Muscle layer of colon (tissue), 2 donors: ENCODE measurements at regions not wholly inside any gene's neighbourhood (a gene's known extent, or its start where the extent isn't known, plus 50 kb on each side); places are given as distances from the start of the nearest gene placed in this dataset.

Source experiments
- H3K27ac ChIP-seq: one replicate; pipeline ENCODE4 v1.7.0; 2013; ENCODE audit warnings: low read depth, mild to moderate bottlenecking, low read length, moderate library complexity
- H3K27me3 ChIP-seq, 2 donors: one replicate each; pipeline ENCODE4 v1.7.0; 2013; ENCODE audit warnings: low read length in 2 of 2, mild to moderate bottlenecking in 2 of 2; ENCODE audit not compliant: insufficient read depth in 2 of 2, control insufficient read depth in 1 of 2
- H3K36me3 ChIP-seq: one replicate; pipeline ENCODE4 v1.7.0; 2013; ENCODE audit warnings: mild to moderate bottlenecking, low read length; ENCODE audit not compliant: insufficient read depth
- H3K4me1 ChIP-seq: one replicate; pipeline ENCODE4 v1.7.0; 2013; ENCODE audit warnings: mild to moderate bottlenecking, low read length; ENCODE audit not compliant: insufficient read depth
- H3K4me3 ChIP-seq, 2 donors: one replicate each; pipeline ENCODE4 v1.7.0; 2013; ENCODE audit warnings: low read length in 2 of 2, low read depth in 1 of 2, mild to moderate bottlenecking in 1 of 2, moderate library complexity in 1 of 2
- H3K9ac ChIP-seq: one replicate; pipeline ENCODE4 v1.7.0; 2013; ENCODE audit warnings: low read length
- H3K9me3 ChIP-seq: one replicate; pipeline ENCODE4 v1.7.0; 2013; ENCODE audit warnings: mild to moderate bottlenecking, low read length
- donor health status: abdominal sarcoma.
- donor health status: Adenocarcinoma of cecum.

DNA sequence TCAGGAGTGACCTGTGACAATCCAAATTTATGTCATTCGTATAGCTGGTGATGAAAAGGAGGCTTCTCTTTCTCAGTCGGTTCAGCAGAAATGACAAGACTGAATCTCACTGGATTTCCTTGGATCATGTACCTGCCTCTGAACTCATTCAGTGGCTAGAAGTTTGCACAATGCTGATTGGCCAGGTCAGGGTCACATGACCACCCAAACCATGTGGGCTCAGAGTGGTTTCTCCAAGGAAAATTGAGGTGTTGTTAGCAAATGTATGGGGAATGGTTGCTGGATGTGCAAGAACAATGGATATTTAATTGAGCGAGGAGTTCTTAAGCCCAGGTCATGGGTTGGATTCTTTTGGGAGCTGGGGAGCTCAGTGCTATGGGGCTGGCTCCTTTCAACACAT lies 227.5 kb downstream of the AACS start:
- no peak overlapping the region for H3K9ac ChIP-seq
- no peaks in the 10 kb centered on the region for H3K9me3 ChIP-seq
- no peaks in the 10 kb centered on the region for H3K4me1 ChIP-seq
- no peaks in the 10 kb centered on the region for H3K36me3 ChIP-seq
- H3K4me3 ChIP-seq = no peak overlapping the region
- no peak overlapping the region for H3K27ac ChIP-seq
- H3K27me3 ChIP-seq = no peaks in the 10 kb centered on the region

DNA sequence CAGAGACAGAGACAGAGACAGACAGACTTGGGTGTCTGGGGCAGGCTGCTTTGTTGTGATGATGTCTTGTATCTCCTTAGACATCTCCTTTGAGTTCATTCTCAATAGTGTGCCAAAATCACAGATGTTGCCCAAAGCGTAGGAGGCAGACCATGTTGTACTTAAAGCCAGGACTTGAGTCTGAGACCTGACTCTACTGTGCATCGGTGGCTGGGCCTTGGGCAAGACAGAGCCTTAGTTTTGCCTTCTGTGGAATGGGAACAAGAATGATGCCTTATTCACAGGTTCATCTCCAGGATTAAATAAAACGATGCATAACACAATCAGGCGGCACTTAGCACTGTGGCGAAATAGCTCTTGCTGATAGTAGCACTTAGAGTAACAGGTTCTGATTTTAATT lies 230.3 kb downstream of the AACS start:
- Histone ChIP-seq H3K4me1 (no peaks in the 10 kb centered on the region), H3K36me3 (no peaks in the 10 kb centered on the region)

DNA sequence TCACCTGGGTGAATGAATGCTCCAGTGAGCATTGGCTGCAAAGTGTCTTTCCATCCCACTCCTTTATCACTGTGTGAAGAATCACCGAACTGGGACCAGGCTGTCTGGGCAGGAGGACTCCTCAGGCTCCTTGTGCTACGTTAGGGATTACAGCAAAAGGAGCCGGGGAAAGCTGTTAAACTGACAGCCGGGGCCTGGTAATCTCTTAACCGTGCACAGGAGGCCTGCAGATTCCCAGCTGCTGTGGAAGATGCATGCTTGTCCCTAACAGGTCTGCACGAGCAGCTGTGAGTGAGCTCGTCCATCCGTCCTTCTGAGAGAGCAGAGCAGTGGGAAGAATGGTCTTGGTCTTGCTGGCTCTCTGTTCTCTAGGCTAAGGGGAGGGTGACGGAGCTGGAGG lies 231.5 kb downstream of the AACS start:
- no peaks in the 10 kb centered on the region for H3K9me3 ChIP-seq
- no peaks in the 10 kb centered on the region for H3K4me1 ChIP-seq
- no peak overlapping the region for H3K9ac ChIP-seq
- H3K27me3 ChIP-seq = no peaks in the 10 kb centered on the region
- no peaks in the 10 kb centered on the region for H3K36me3 ChIP-seq
- H3K4me3 ChIP-seq = no peak overlapping the region
- no peak overlapping the region for H3K27ac ChIP-seq

More for the DNA sequence above, 230.3 kb downstream of the AACS start:
- no peaks in the 10 kb centered on the region for H3K27me3 ChIP-seq
- no peak overlapping the region for H3K9ac ChIP-seq
- no peaks in the 10 kb centered on the region for H3K9me3 ChIP-seq
- no peak overlapping the region for H3K27ac ChIP-seq
- no peak overlapping the region for H3K4me3 ChIP-seq

DNA sequence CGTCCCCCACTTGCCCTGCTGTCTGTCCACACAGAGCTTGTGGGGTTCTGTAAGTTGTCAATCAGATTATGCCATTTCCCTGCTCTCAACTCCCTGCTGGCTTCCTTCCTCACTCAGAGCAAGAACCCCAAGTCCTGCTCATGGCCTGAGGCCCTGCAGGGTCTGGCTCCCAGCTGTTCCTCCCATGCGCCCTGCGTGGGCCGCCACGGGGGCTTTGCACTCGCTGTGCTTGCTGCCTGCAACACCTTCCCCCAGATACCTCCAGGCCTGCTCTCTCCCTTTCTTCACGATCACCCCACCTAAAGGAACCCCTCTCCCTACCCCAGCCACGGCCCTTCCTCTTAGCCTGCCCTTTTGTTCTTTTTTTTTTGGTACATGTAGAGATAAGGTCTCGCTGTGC lies 234.6 kb downstream of the AACS start:
- H3K9ac ChIP-seq = no peak overlapping the region
- H3K27me3 ChIP-seq = no peaks in the 10 kb centered on the region
- H3K4me1 ChIP-seq = no peaks in the 10 kb centered on the region
- no peaks in the 10 kb centered on the region for H3K36me3 ChIP-seq
- no peak overlapping the region for H3K4me3 ChIP-seq
- H3K9me3 ChIP-seq = no peaks in the 10 kb centered on the region
- no peak overlapping the region for H3K27ac ChIP-seq

DNA sequence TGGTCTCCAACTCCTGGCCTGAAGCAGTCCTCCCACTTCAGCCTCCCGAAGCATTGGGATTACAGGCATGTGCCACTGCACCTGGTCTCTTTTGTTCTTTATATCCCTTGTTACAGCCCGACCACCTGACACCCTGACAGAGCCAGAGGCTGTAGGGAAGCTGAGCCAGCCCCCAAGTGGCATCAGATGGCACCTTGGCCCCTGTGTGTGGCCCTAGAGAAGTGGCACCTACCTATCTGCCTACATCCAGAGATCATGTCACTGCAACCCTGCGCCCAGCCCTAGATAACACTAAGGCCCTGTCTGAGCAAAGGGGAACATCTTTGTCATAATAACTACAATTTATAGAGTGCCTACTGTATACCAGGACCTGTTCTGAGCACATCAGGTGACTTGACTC lies 235.0 kb downstream of the AACS start:
- Histone ChIP-seq H3K9ac (no peak overlapping the region), H3K9me3 (no peaks in the 10 kb centered on the region), H3K4me3 (no peak overlapping the region), H3K27ac (no peak overlapping the region), H3K27me3 (no peaks in the 10 kb centered on the region), H3K36me3 (no peaks in the 10 kb centered on the region), H3K4me1 (no peaks in the 10 kb centered on the region)

DNA sequence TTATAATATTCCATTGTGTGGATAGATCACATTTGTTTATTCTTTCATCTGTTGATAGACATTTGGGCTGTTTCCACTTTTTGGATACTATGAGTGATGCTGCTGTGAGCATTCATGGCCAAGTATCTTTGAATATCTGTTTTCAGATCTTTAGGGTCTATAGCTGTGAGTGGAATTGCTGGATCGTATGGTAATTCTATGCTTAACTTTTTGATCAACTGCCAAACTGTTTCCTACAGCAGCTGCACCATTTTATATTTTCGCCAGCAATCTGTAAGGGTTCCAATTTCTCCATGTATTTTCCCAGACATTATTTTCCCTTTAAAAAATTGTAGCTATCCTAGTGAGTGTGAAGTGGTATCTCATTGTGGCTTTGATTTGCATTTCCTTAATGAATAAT lies 238.1 kb downstream of the AACS start:
- Histone ChIP-seq H3K9me3 (no peaks in the 10 kb centered on the region), H3K4me3 (no peak overlapping the region), H3K4me1 (no peaks in the 10 kb centered on the region), H3K36me3 (no peaks in the 10 kb centered on the region), H3K27ac (no peak overlapping the region), H3K27me3 (no peaks in the 10 kb centered on the region), H3K9ac (no peak overlapping the region)

DNA sequence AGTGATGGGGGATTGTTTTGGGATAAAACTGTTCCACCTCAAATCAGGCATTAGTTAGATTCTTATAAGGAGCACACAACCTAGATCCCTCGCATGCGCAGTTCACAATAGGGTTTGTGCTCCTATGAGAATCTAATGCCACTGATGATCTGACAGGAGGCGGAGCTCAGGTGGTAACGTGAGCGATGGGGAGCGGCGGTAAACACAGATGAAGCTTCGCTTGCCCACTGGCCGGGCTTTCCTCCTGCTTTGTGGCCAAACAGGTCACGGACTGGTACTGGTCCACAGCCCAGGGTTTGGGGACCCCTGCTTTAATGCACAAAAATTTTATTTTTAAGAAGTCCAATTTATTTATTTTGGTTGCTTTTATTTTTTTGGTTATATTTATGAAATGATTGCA lies 238.8 kb downstream of the AACS start:
- no peak overlapping the region for H3K9ac ChIP-seq
- H3K9me3 ChIP-seq = no peaks in the 10 kb centered on the region
- H3K4me3 ChIP-seq = no peak overlapping the region
- no peak overlapping the region for H3K27ac ChIP-seq
- no peaks in the 10 kb centered on the region for H3K27me3 ChIP-seq
- H3K36me3 ChIP-seq = no peaks in the 10 kb centered on the region
- H3K4me1 ChIP-seq = no peaks in the 10 kb centered on the region

DNA sequence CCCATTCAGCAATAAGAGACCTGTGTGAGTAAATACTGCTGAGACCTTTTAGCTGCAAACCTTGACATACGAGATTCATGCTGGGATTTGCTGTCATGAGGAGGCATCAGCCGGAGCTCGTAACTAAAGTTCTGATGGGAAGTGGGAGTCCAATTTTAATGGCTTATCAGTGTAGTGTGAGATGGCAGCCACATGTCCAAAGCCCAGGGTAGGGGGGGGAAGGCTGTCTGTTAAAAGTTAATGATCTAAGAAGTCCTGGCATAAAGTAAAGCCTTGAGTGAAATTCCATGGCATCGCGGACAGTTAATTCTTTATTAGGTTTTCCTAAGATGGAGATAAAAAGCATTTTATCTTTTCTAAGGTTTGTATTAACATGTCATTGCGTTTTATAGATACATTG lies 240.0 kb downstream of the AACS start:
- H3K9ac ChIP-seq = no peak overlapping the region
- H3K27ac ChIP-seq = no peak overlapping the region
- no peaks in the 10 kb centered on the region for H3K36me3 ChIP-seq
- H3K9me3 ChIP-seq = no peaks in the 10 kb centered on the region
- no peaks in the 10 kb centered on the region for H3K27me3 ChIP-seq
- H3K4me3 ChIP-seq = no peak overlapping the region
- no peaks in the 10 kb centered on the region for H3K4me1 ChIP-seq

DNA sequence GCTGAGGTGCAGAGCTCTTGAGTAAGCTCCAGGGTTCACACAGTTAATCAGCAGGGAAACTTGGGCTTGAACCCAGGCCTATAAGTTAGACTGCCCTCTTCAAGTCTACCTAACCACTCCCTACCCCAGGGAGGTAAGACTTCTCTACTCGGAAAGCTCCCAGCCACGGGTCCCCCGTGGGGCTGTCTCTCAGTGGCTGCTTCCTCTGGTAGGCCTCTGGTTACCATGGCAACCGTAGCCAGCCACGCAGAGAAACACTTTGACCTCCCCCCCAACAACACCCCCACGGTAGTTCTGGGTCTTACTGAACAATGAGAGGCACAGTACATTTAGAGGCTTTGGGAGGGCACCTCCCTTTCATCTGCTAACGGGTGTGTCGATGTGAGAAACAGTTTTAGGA lies 245.2 kb downstream of the AACS start:
- H3K4me1 ChIP-seq = no peaks in the 10 kb centered on the region
- no peaks in the 10 kb centered on the region for H3K36me3 ChIP-seq
- peaks cover 0 to 4% of the 10 kb centered on the region in 2 donors for H3K27me3 ChIP-seq
- H3K9ac ChIP-seq = no peak overlapping the region
- H3K9me3 ChIP-seq = no peaks in the 10 kb centered on the region
- H3K27ac ChIP-seq = no peak overlapping the region
- no peak overlapping the region for H3K4me3 ChIP-seq

DNA sequence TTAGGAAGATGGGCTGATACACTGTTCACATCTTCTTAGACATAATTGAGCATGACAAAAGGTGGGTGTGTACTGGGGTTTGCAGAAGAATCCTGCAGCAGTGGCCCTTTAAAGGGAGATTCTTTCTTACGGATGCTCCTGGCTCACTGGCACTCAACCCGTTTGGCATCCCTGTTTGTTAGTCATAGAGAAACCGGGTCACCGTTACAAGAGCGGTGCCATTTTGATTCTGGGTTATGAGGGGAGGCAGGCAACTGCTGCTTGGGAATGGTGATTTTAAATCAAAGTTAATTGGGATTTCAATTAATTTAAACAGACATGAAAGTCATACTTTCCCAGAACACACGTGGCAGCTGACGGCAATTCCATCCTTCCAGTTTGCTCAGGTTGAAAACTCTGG lies 245.8 kb downstream of the AACS start:
- Histone ChIP-seq H3K9ac (no peak overlapping the region), H3K4me1 (no peaks in the 10 kb centered on the region), H3K27me3 (peaks cover 0 to 4% of the 10 kb centered on the region in 2 donors), H3K27ac (no peak overlapping the region), H3K36me3 (no peaks in the 10 kb centered on the region), H3K9me3 (no peaks in the 10 kb centered on the region), H3K4me3 (no peak overlapping the region)

DNA sequence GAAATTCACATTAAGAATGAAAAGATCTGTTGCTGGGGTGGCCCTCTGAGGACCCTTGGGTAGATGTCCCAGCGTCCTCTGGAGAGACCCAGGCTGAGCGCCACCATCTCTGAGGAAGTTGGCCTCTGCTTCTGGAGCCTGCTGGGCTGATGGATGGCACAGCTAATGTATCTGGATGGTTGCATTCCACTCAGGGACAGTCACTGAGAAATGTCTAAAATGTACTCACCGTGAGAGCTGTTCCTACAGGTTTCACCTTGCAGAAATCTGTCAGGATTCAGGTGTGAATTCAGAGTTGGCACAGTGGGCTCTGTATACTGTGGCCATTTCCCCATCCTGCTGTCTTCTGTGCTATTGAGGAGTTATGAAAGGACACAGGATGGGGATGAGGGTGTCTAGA lies 247.2 kb downstream of the AACS start:
- no peaks in the 10 kb centered on the region for H3K36me3 ChIP-seq

DNA sequence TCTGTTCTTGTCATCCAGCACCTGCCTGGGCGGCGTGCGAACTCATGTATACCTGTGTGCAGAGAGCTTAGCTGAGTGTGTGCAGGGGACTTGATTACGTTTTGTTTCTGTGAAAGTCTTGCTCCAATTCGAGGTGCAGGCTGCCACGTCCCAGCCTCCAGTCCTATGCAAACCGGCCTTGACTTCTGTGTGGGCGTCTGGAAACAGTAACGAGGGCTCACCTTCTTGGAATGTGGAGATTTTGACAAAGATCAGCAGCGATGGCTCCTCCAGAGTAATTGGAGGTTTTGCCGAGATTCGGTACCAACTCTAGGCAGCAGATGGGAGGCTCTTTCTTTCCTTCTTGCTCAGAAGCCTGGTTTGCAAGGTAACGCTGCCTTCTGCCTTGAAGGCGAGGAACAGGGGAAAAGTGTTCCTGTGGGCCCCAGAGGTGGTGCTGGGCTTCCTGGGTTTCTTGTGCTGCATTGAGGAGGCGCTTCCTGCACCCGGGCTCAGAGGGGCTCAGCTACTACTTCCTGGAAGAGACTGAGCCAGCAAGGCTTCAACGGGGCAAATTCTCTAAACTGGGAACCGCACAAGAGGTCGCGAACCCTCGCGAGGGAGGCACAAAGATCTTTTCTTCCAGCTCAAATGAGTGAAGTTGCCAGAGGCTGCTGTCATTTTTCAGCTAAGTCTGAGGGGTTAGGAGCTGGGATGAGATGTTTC lies 249.0 kb downstream of the AACS start:
- H3K9ac ChIP-seq = no peak overlapping the region
- no peaks in the 10 kb centered on the region for H3K36me3 ChIP-seq
- no peak overlapping the region for H3K27ac ChIP-seq
- H3K9me3 ChIP-seq = no peaks in the 10 kb centered on the region
- no peaks in the 10 kb centered on the region for H3K4me1 ChIP-seq
- H3K4me3 ChIP-seq = no peak overlapping the region
- peaks cover 0 to 4% of the 10 kb centered on the region in 2 donors for H3K27me3 ChIP-seq

More for the DNA sequence above, 247.2 kb downstream of the AACS start:
- H3K27me3 ChIP-seq = peaks cover 0 to 4% of the 10 kb centered on the region in 2 donors
- H3K4me1 ChIP-seq = no peaks in the 10 kb centered on the region
- H3K9ac ChIP-seq = no peak overlapping the region
- no peak overlapping the region for H3K27ac ChIP-seq
- H3K4me3 ChIP-seq = no peak overlapping the region
- H3K9me3 ChIP-seq = no peaks in the 10 kb centered on the region
